NCI-H748 (cell line): ENCODE measurements at regions not wholly inside any gene's neighbourhood (a gene's known extent, or its start where the extent isn't known, plus 50 kb on each side); places are given as distances from the start of the nearest gene placed in this dataset.
"Not testable (repeated sequence)": the region's sequence is repeated elsewhere in the genome, so short reads cannot be mapped to it uniquely, and the experiment has no call there.

Experiments
- DNase-seq: peaks from one replicate; lab custom pipeline; 2025; ENCODE audit not compliant: unreplicated experiment; lab: John Stamatoyannopoulos, UW

GRCh38 chr10:46198516-46198915, 88.3 kb upstream of the ANTXRL start:
- DNase-seq: no peak

- not testable (repeated sequence) for DNase-seq
These were observed 84.4 kb upstream of the ANTXRL start for GRCh38 chr10:46202405-46202804.

- not testable (repeated sequence) for DNase-seq
These were observed 82.2 kb upstream of the ANTXRL start for GRCh38 chr10:46204482-46205102.

- DNase-seq: not testable (repeated sequence)
These were observed 76.4 kb upstream of the ANTXRL start for GRCh38 chr10:46210427-46210826.

- no peak for DNase-seq
These were observed 71.4 kb upstream of the ANTXRL start for GRCh38 chr10:46215426-46215825.

GRCh38 chr10:46216003-46216634, 70.7 kb upstream of the ANTXRL start:
- DNase-seq: no peak

- DNase-seq: no peak
These were observed 69.7 kb upstream of the ANTXRL start for GRCh38 chr10:46216836-46217751.

- no peak for DNase-seq
These were observed 68.9 kb upstream of the ANTXRL start for GRCh38 chr10:46217752-46218453.

- DNase-seq: no peak
These were observed 67.9 kb upstream of the ANTXRL start for GRCh38 chr10:46218921-46219320.

- DNase-seq: not testable (repeated sequence)
These were observed 67.3 kb upstream of the ANTXRL start for GRCh38 chr10:46219431-46219990.

GRCh38 chr10:46220187-46220586, 66.6 kb upstream of the ANTXRL start:
- DNase-seq: no peak

- no peak for DNase-seq
These were observed 65.8 kb upstream of the ANTXRL start for GRCh38 chr10:46220872-46221538.

- DNase-seq: no peak
These were observed 64.3 kb upstream of the ANTXRL start for GRCh38 chr10:46222364-46222935.

- peak; percentile 5 for DNase-seq
These were observed 63.7 kb upstream of the ANTXRL start for GRCh38 chr10:46223064-46223480.

GRCh38 chr10:46223626-46224413, 63.0 kb upstream of the ANTXRL start:
- DNase-seq: no peak

GRCh38 chr10:46224414-46224682, 62.4 kb upstream of the ANTXRL start:
- no peak for DNase-seq

GRCh38 chr10:46225597-46225996, 61.2 kb upstream of the ANTXRL start:
- no peak for DNase-seq

- DNase-seq: no peak
These were observed 60.6 kb upstream of the ANTXRL start for GRCh38 chr10:46226232-46226631.

- DNase-seq: no peak
These were observed 59.8 kb upstream of the ANTXRL start for GRCh38 chr10:46226900-46227558.
